Keratinocyte (primary cell): ENCODE measurements at regions not wholly inside any gene's neighbourhood (a gene's known extent, or its start where the extent isn't known, plus 50 kb on each side); places are given as distances from the start of the nearest gene placed in this dataset.

Experiments used
- DNase-seq: peaks from one replicate; pipeline ENCODE4 v3.0.0-alpha.2; 2011; ENCODE audit warnings: low read depth, missing footprints, low spot score
- FAIRE-seq: peaks from 2 replicates; lab custom pipeline; 2011; peaks lifted over from hg19 to GRCh38; lab: Jason Lieb, UNC
- H2AFZ ChIP-seq: 2 replicates; pipeline ENCODE4 v1.6.0; 2012; ENCODE audit warnings: low read length, control low read depth, inconsistent platforms; ENCODE audit not compliant: control insufficient read depth
- H3K27ac ChIP-seq: 2 replicates; pipeline ENCODE4 v1.5.1; 2011; ENCODE audit warnings: low read length; ENCODE audit not compliant: control insufficient read depth, insufficient read depth
- H3K27me3 ChIP-seq: 3 replicates; pipeline ENCODE4 v1.6.0; 2011; ENCODE audit warnings: low read length; ENCODE audit not compliant: control insufficient read depth, insufficient read depth; ENCODE audit errors: extremely low read depth
- H3K36me3 ChIP-seq, 2 experiments: 2 replicates in 1 of 2; 3 replicates in 1 of 2; pipeline ENCODE4 v1.5.1; 2011; ENCODE audit warnings: low read length in 2 of 2, mild to moderate bottlenecking in 1 of 2; ENCODE audit not compliant: control insufficient read depth in 2 of 2, insufficient read depth in 2 of 2; ENCODE audit errors: extremely low read depth in 1 of 2
- H3K4me1 ChIP-seq: 3 replicates; pipeline ENCODE4 v1.5.1; 2011; ENCODE audit warnings: low read length; ENCODE audit not compliant: control insufficient read depth, insufficient read depth; ENCODE audit errors: extremely low read depth
- H3K4me2 ChIP-seq: 3 replicates; pipeline ENCODE4 v1.6.0; 2011; ENCODE audit warnings: low read depth, low read length; ENCODE audit not compliant: control insufficient read depth, insufficient read depth; ENCODE audit errors: extremely low read depth
- H3K4me3 ChIP-seq, 3 experiments: fragments of 200-600 bp in 1 of 3; sonication (generic) in 1 of 3; 2 replicates in 2 of 3; 3 replicates in 1 of 3; pipeline ENCODE4 v1.5.1; 2011 to 2016; ENCODE audit warnings: low read length in 3 of 3, mild to moderate bottlenecking in 3 of 3, control low read depth in 2 of 3, inconsistent platforms in 1 of 3, low read depth in 1 of 3, mixed read lengths in 1 of 3, mixed run types in 1 of 3, moderate library complexity in 1 of 3; ENCODE audit not compliant: control insufficient read depth in 2 of 3, insufficient read depth in 2 of 3; ENCODE audit errors: extremely low read depth in 1 of 3
- H3K79me2 ChIP-seq: 2 replicates; pipeline ENCODE4 v1.6.0; 2012; ENCODE audit warnings: low read length; ENCODE audit not compliant: control insufficient read depth, insufficient read depth
- H3K9ac ChIP-seq: 3 replicates; pipeline ENCODE4 v1.6.0; 2011; ENCODE audit warnings: low read length; ENCODE audit not compliant: control insufficient read depth, insufficient read depth; ENCODE audit errors: extremely low read depth
- H3K9me1 ChIP-seq: 3 replicates; pipeline ENCODE4 v1.6.0; 2011; ENCODE audit warnings: low read length; ENCODE audit not compliant: control insufficient read depth, insufficient read depth; ENCODE audit errors: extremely low read depth
- H3K9me3 ChIP-seq: 2 replicates; pipeline ENCODE4 v1.5.1; 2012; ENCODE audit warnings: low read depth, low read length; ENCODE audit not compliant: control insufficient read depth
- H4K20me1 ChIP-seq: 3 replicates; pipeline ENCODE4 v1.6.0; 2011; ENCODE audit warnings: low read length; ENCODE audit not compliant: control insufficient read depth, insufficient read depth; ENCODE audit errors: extremely low read depth
- CTCF ChIP-seq, 3 experiments: IDR thresholded peaks in 1 of 3; conservative IDR thresholded peaks in 1 of 3; optimal IDR thresholded peaks in 1 of 3; 2 replicates in 2 of 3; 3 replicates in 1 of 3; pipeline versions ENCODE3 to v1.5.1; 2011; ENCODE audit warnings: low read length in 3 of 3, mild to moderate bottlenecking in 3 of 3, moderate library complexity in 2 of 3, control low read depth in 1 of 3, inconsistent platforms in 1 of 3; ENCODE audit not compliant: insufficient read depth in 2 of 3; ENCODE audit errors: extremely low read depth in 1 of 3
- EZH2 ChIP-seq: IDR thresholded peaks from one replicate; pipeline ENCODE4 v1.6.1; 2012; ENCODE audit warnings: inconsistent platforms, mild to moderate bottlenecking, low read length, moderate library complexity
- dilution Hi-C: fragments of 300-500 bp; cut with MboI; formaldehyde crosslinking; loops from one replicate; pipeline ENCODE4 v1.7.0; 2020; ENCODE audit warnings: low sequenced_read_pairs; ENCODE audit not compliant: extremely low pct_ligation_motif_present
- small RNA-seq, 3 experiments: library from RNA; depleted of rRNA; stranded (forward); fragments of <200 nt; gene quantifications; one replicate each; pipeline ENCODE3, GENCODE V24; 2012; ENCODE audit warnings: low read depth in 3 of 3, low replicate concordance in 1 of 3; ENCODE audit not compliant: insufficient read length in 3 of 3

- no peaks in the 10 kb centered on the region for H3K79me2 ChIP-seq
- H3K4me1 ChIP-seq, result no peaks in the 10 kb centered on the region
- no peak for DNase-seq
- H3K27ac ChIP-seq, result no peak overlapping the region
- no peaks in the 10 kb centered on the region for H3K9me1 ChIP-seq
- no peak overlapping the region for H3K4me3 ChIP-seq
- dilution Hi-C loops, result no loop called here
- no peaks in the 10 kb centered on the region for H4K20me1 ChIP-seq
- H3K4me2 ChIP-seq, result no peak overlapping the region
- H3K9ac ChIP-seq, result no peak overlapping the region
- H3K27me3 ChIP-seq, result no peaks in the 10 kb centered on the region
- no peaks in the 10 kb centered on the region for H3K36me3 ChIP-seq
- H3K9me3 ChIP-seq, result no peaks in the 10 kb centered on the region
- no peak overlapping the region for H2AFZ ChIP-seq
- no peak for FAIRE-seq
- TF ChIP-seq EZH2, result no peak
- no peak for TF ChIP-seq CTCF (optimal IDR thresholded peaks at IDR 0.05 in 1 of 3, IDR thresholded peaks at IDR 0.05 in 1 of 3, conservative IDR thresholded peaks at IDR 0.05 in 1 of 3; ENCODE audit: extremely low read depth in 1 of 3, insufficient read depth in 2 of 3, low read length in 3 of 3)
Measured at GRCh38 chr5:52204310-52204709, 583.4 kb upstream of the ITGA1 start.

Small RNAs in the stretch of these regions (small RNA-seq; reads per million reads assigned to genes)
- gene RNA5SP182, result 0 reads per million in 3 experiments
